IMR-90 (cell line): ENCODE measurements at regions not wholly inside any gene's neighbourhood (a gene's known extent, or its start where the extent isn't known, plus 50 kb on each side); places are given as distances from the start of the nearest gene placed in this dataset.
A peak's percentile ranks its signal among the peaks of the same experiment; 100 is the strongest.

Experiments
- ATAC-seq: fragments of 200-7000 bp; cut with Tn5 transposase; 2 replicates; pipeline ENCODE4 v1.9.1; 2020; ENCODE audit warnings: low read depth, mild to moderate bottlenecking, moderate library complexity
- BruUV-seq: library from RNA; stranded (reverse); fragments of 400-500 nt; replicated peaks from 2 replicates; lab custom pipeline; 2021; lab: Mats Ljungman, UMichigan
- CTCF ChIA-PET: fragments of 300-600 bp; formaldehyde crosslinking; extraction: SDS; loops from one replicate; lab custom pipeline; 2021; ENCODE audit warnings: antibody characterized with exemption; lab: Yijun Ruan, JAX
- POLR2A ChIA-PET: fragments of 300-600 bp; sonication (Branson Sonifier 250); formaldehyde crosslinking; loops from one replicate; lab custom pipeline; 2022; ENCODE audit warnings: antibody characterized with exemption; ENCODE audit not compliant: unreplicated experiment; lab: Charles Lee
- DNase-seq: peaks from one replicate; pipeline ENCODE4 v3.0.0; 2013
- H2AFZ ChIP-seq: replicated peaks from 2 replicates; pipeline ENCODE3; 2013; ENCODE audit warnings: low read length, mild to moderate bottlenecking; ENCODE audit not compliant: poor library complexity
- H2AK5ac ChIP-seq: 2 replicates; pipeline ENCODE4 v1.6.1; 2013; ENCODE audit warnings: low read depth, low read length, inconsistent platforms
- H2AK9ac ChIP-seq: replicated peaks from 2 replicates; pipeline ENCODE3; 2013; ENCODE audit warnings: mild to moderate bottlenecking, low read depth, low read length, moderate library complexity; ENCODE audit not compliant: poor library complexity
- H2BK120ac ChIP-seq: 2 replicates; pipeline ENCODE4 v1.6.1; 2013; ENCODE audit warnings: low read depth, low read length, inconsistent platforms
- H2BK15ac ChIP-seq: 3 replicates; pipeline ENCODE4 v1.6.1; 2013; ENCODE audit warnings: low read depth, low read length, inconsistent platforms
- H2BK20ac ChIP-seq: 2 replicates; pipeline ENCODE4 v1.6.1; 2013; ENCODE audit warnings: low read depth, mild to moderate bottlenecking, inconsistent platforms, low read length, moderate library complexity
- H2BK5ac ChIP-seq: 2 replicates; pipeline ENCODE4 v1.6.1; 2013; ENCODE audit warnings: mild to moderate bottlenecking, low read depth, low read length, inconsistent platforms; ENCODE audit not compliant: poor library complexity, severe bottlenecking
- H3K14ac ChIP-seq: replicated peaks from 2 replicates; pipeline ENCODE4 v1.6.1; 2013; ENCODE audit warnings: low read depth, low read length, inconsistent platforms
- H3K18ac ChIP-seq: 2 replicates; pipeline ENCODE4 v1.6.1; 2013; ENCODE audit warnings: low read depth, low read length, control low read depth
- H3K23ac ChIP-seq: 2 replicates; pipeline ENCODE4 v1.6.1; 2013; ENCODE audit warnings: low read depth, low read length, inconsistent platforms
- H3K27ac ChIP-seq: 2 replicates; pipeline ENCODE4 v1.5.1; 2013; ENCODE audit warnings: mild to moderate bottlenecking, control low read depth, low read length; ENCODE audit not compliant: insufficient read depth
- H3K27me3 ChIP-seq: 2 replicates; pipeline ENCODE4 v1.6.1; 2013; ENCODE audit warnings: low read length; ENCODE audit not compliant: control insufficient read depth, insufficient read depth
- H3K36me3 ChIP-seq: 2 replicates; pipeline ENCODE4 v1.6.1; 2013; ENCODE audit warnings: low read length, mixed read lengths; ENCODE audit not compliant: control insufficient read depth, insufficient read depth
- H3K4ac ChIP-seq: 2 replicates; pipeline ENCODE4 v1.6.1; 2013; ENCODE audit warnings: low read depth, low read length, inconsistent platforms
- H3K4me1 ChIP-seq: 2 replicates; pipeline ENCODE4 v1.6.1; 2013; ENCODE audit warnings: low read length, mixed read lengths; ENCODE audit not compliant: control insufficient read depth, insufficient read depth
- H3K4me2 ChIP-seq: 2 replicates; pipeline ENCODE4 v1.6.1; 2013; ENCODE audit warnings: low read depth, mild to moderate bottlenecking, control low read depth, low read length, moderate library complexity
- H3K4me3 ChIP-seq: 2 replicates; pipeline ENCODE4 v1.5.1; 2013; ENCODE audit warnings: low read depth, mild to moderate bottlenecking, control low read depth, low read length, moderate library complexity; ENCODE audit not compliant: insufficient read depth
- H3K56ac ChIP-seq: 2 replicates; pipeline ENCODE4 v1.6.1; 2013; ENCODE audit warnings: low read length, inconsistent platforms; ENCODE audit not compliant: insufficient read depth; ENCODE audit errors: extremely low read depth
- H3K79me1 ChIP-seq, 2 experiments: 2 replicates each; pipeline ENCODE4 v1.6.1; 2013; ENCODE audit warnings: low read length in 2 of 2, inconsistent platforms in 1 of 2, low read depth in 1 of 2
- H3K9ac ChIP-seq: 2 replicates; pipeline ENCODE4 v1.6.1; 2013; ENCODE audit warnings: low read depth, low read length, control low read depth
- H3K9me1 ChIP-seq: 2 replicates; pipeline ENCODE4 v1.6.1; 2013; ENCODE audit warnings: low read length, inconsistent platforms; ENCODE audit not compliant: insufficient read depth
- H3K9me3 ChIP-seq: 2 replicates; pipeline ENCODE4 v1.6.1; 2013; ENCODE audit warnings: low read length; ENCODE audit not compliant: control insufficient read depth, insufficient read depth
- H4K20me1 ChIP-seq: 2 replicates; pipeline ENCODE4 v1.6.1; 2013; ENCODE audit warnings: low read length, inconsistent platforms; ENCODE audit not compliant: insufficient read depth
- H4K5ac ChIP-seq: 2 replicates; pipeline ENCODE4 v1.6.1; 2013; ENCODE audit warnings: mild to moderate bottlenecking, low read depth, low read length, control low read depth
- H4K8ac ChIP-seq, 2 experiments: 2 replicates each; pipeline ENCODE4 v1.6.1; 2013; ENCODE audit warnings: low read depth in 2 of 2, low read length in 2 of 2, control low read depth in 1 of 2, inconsistent platforms in 1 of 2
- H4K91ac ChIP-seq: 2 replicates; pipeline ENCODE4 v1.6.1; 2013; ENCODE audit warnings: low read depth, low read length, inconsistent platforms; ENCODE audit not compliant: insufficient read depth
- BHLHE40 ChIP-seq: fragments of 150-350 bp; IDR thresholded peaks from 2 replicates; pipeline ENCODE4 v1.6.1; 2016; ENCODE audit warnings: mild to moderate bottlenecking, low read depth, low read length
- CHD1 ChIP-seq: IDR thresholded peaks from 2 replicates; pipeline ENCODE4 v1.6.1; 2012; ENCODE audit warnings: low read depth, low read length, improper control_type of control experiment
- MAFK ChIP-seq: IDR thresholded peaks from 2 replicates; pipeline ENCODE4 v1.6.1; 2012; ENCODE audit warnings: low read depth, low read length, improper control_type of control experiment
- POLR2A ChIP-seq: IDR thresholded peaks from 2 replicates; pipeline ENCODE4 v1.6.1; 2012; ENCODE audit warnings: mild to moderate bottlenecking, low read depth, low read length
- WGBS, 2 experiments: methylation state at CpG; one replicate each; pipeline versions ENCODE4 v1.1.5 to v1.1.7; 2013; ENCODE audit warnings: missing lambda C conversion rate in 2 of 2; ENCODE audit not compliant: insufficient read length in 1 of 2; ENCODE audit errors: extremely low coverage in 2 of 2; 5-methylcytosine and 5-hydroxymethylcytosine counted together
- dilution Hi-C: fragments of 300-500 bp; cut with HindIII; formaldehyde crosslinking; loops from one replicate; pipeline ENCODE4 v1.14.3; 2018; ENCODE audit warnings: low sequenced_read_pairs; ENCODE audit not compliant: unreplicated experiment
- in situ Hi-C: fragments of 300-500 bp; cut with MboI; formaldehyde crosslinking; loops from 3 replicates; pipeline ENCODE4 v1.14.3; 2019; ENCODE audit warnings: low sequenced_read_pairs, inconsistent platforms, mixed read lengths
- intact Hi-C: fragments of 100-400 bp; cut with micrococcal nuclease; formaldehyde crosslinking; loops from 2 replicates; pipeline ENCODE4 v1.10.0; 2022

- Histone ChIP-seq H3K9me1 (no peaks in the 10 kb centered on the region), H2AFZ (no peak overlapping the region), H3K27ac (no peak overlapping the region), H3K9ac (no peak overlapping the region), H3K4me1 (no peaks in the 10 kb centered on the region), H3K4me2 (no peak overlapping the region), H3K4me3 (no peak overlapping the region), H4K91ac (no peak overlapping the region), H2BK5ac (no peak overlapping the region), H3K18ac (no peak overlapping the region), H2AK5ac (no peak overlapping the region), H2BK120ac (no peak overlapping the region), H4K5ac (no peak overlapping the region), H3K9me3 (no peaks in the 10 kb centered on the region), H3K79me1 (no peaks in the 10 kb centered on the region), H3K56ac (no peak overlapping the region), H3K23ac (no peak overlapping the region), H3K36me3 (no peaks in the 10 kb centered on the region), H2AK9ac (no peak overlapping the region), H4K8ac (no peak overlapping the region), H4K20me1 (no peaks in the 10 kb centered on the region), H3K27me3 (no peaks in the 10 kb centered on the region), H2BK15ac (no peak overlapping the region), H2BK20ac (no peak overlapping the region), H3K4ac (no peak overlapping the region), H3K14ac (no peak overlapping the region)
- dilution Hi-C loops, result no loop called here
- DNase-seq (peak; percentile 13), ATAC-seq (no peak)
- WGBS, 2 experiments, result no CpG with 5 or more reads among the region's 3 CpGs
- no TSS peak for BruUV-seq
- ChIA-PET POLR2A (no interaction called here), CTCF (no interaction called here)
- TF ChIP-seq BHLHE40 (no peak), MAFK (no peak), POLR2A (no peak), CHD1 (no peak)
- intact Hi-C loops, result no loop called here
- in situ Hi-C loops, result loop anchor here (25.0 kb wide), 1 partner anchor 189 kb away; the partner anchor contains the start of genes LOC128125822 and PTP4A1
Observed at GRCh38 chr6:63372951-63373533, 53.3 kb upstream of the LGSN start.
